KBM-7 (cell line): ENCODE measurements at regions not wholly inside any gene's neighbourhood (a gene's known extent, or its start where the extent isn't known, plus 50 kb on each side); places are given as distances from the start of the nearest gene placed in this dataset.

ENCODE experiments used
- DNase-seq: peaks from one replicate; pipeline ENCODE4 v3.0.0-alpha.2; 2015
- in situ Hi-C: fragments of 300-500 bp; cut with MboI; formaldehyde crosslinking; loops from 2 replicates; pipeline ENCODE4 v1.14.3; 2020; ENCODE audit warnings: low sequenced_read_pairs, low pct_unique_long_range_greater_than_20kb, mixed read lengths

DNA sequence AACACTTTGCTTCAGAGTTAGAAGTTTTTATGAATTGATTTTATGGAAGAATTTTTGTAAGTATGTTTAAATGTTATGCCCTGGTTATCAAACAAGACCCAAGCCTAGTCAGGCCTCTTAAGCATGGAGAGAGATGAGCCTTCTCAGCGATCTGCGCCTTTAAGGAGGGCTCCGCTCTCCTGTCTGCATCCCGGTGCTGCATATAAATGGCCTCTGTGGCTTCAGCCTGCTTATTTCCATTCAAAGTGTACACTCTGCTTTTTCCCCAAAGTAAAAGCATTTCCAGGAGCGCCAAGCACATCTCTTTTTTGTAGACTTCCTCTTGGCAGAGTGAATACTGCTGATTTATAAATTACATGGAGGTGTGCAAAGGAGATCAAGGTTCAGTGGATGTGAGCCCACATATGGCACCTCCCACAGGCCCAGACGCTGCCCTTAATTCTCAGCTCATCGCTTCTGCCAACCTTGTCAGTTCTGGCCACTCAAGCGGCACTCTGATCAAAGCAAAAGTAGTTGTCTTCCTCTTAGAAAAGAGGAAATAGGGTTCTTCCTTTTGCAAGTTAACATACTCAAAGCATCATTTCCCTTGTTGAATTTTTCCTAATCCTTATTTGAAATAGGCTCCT lies 70.0 kb upstream of the SFMBT2 start:
- DNase-seq, result peak; percentile 43
- in situ Hi-C loops, result no loop called here

DNA sequence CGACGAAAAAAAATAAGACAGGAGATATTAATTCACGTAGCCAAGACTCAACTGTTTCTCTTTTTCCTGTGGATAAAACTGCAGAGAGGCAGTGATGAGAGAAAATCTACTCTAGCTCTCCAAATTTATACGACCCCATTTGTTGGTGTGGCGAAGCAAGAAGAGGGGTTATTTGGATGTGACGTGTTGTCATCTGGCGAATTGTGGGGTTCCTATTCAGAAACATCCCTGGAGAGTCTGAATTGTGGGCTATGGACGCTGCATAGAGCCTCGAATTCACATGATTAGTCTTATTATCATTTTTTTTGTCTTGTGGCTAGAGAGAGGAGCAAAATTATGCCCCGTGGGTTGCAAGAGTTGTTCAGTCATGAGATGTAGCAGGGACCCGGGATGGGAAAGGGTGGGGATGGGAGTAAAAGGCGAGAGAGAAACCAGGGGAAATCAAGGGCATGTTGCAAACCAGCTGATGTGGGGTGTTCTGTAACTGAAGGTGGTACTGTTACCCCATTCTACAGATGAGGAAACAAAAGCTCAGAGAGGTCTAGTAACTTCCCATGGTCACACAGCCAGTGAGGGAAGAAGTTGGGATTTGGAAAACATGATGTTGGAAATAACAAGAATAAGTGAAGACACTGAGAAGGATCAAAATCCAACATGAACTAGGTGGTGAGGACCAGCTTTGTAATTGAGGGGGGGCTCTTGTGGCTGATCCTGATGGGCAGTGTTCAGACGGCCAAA lies 69.2 kb upstream of the SFMBT2 start:
- no peak for DNase-seq
- in situ Hi-C loops, result no loop called here

DNA sequence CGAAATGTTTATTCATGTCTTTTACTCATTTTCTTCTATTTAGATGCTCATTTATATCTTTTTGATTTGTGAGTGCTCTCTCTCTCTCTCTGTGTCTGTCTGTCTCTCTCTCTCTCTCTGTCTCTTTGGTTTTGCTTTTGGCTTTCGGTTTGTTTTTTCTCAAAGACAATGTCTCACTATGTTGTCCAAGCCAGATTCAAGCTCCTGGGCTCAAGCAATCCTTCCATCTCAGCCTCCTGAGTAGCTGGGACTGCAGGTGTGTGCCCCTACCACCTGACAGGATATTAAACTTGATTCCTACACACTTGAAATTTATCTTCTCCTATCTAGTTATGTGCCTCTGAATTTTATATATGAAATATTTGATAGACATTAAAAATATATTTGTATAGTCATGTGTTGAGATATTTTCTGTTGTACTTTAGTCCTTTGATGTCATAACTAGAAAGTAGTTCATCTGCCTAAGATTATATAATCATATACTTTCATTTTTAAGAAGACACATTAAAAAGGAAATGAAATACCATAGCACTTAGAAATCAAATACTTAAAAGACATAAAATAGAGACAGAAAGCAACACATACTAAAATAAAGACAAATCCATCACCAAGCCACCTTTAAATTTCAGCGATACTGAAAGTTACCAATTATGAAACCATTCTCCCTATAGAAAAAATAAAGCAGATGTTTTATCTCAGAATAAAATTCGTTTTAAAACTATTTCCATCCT lies 68.1 kb upstream of the SFMBT2 start:
- no peak for DNase-seq
- in situ Hi-C loops, result no loop called here

DNA sequence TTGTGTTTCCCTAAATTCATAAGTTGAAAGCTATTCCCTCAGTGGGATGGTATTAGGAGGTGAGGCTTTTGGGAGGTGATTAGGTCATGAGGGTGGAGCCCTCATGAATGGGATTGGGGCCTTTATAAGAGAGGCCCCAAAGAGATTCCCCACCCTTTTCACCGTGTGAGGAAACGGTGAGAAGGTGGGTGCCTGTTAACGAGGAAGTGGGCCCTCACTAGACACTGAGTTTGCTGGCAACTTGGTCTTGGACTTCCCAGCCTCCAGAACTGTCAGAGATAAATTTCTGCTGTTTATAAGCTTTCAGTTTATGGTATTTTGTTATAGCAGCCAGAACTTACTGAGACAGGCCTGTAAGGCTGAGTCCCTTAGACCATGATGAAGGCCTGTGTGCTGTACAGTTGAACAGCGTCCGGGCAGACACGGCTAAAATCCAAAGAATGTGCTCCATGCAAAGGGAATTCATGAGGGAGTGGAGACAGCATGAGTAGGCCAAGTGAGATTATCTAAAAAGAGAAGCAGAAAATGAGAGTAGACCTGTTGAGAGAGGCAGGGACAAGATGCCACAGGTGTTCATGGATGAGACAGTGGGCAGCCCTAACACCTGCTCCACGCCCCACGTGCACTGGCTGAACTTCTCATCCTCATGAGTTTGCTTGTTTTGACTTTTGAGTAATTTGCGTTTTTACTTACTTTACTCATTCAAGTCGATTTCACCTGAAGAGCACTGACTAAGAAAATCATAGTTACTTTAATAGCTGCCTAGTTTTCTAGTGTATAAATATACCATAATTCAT lies 66.9 kb upstream of the SFMBT2 start:
- in situ Hi-C loops, result no loop called here

DNA sequence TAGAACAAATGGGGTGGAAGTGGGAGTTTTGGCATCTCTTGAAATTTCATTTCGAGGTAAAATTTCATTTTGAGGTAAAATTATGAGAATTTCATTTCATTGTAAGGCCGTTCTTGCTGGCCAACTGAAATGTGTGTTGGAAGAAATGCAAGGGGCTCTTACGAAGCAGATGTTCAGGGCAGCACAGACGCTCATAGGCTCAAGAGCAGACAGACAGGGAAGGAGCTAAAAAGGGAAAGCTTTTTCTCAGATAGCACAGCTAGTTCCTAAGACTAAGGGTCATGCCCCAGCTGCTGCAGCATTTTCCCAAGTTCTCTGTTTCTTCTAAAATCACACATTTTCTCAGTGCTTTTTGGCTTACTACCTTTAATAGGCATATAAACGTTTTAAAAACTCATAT lies 65.1 kb upstream of the SFMBT2 start:
- no peak for DNase-seq
- in situ Hi-C loops, result no loop called here

More for the DNA sequence above, 66.9 kb upstream of the SFMBT2 start:
- DNase-seq, result no peak

DNA sequence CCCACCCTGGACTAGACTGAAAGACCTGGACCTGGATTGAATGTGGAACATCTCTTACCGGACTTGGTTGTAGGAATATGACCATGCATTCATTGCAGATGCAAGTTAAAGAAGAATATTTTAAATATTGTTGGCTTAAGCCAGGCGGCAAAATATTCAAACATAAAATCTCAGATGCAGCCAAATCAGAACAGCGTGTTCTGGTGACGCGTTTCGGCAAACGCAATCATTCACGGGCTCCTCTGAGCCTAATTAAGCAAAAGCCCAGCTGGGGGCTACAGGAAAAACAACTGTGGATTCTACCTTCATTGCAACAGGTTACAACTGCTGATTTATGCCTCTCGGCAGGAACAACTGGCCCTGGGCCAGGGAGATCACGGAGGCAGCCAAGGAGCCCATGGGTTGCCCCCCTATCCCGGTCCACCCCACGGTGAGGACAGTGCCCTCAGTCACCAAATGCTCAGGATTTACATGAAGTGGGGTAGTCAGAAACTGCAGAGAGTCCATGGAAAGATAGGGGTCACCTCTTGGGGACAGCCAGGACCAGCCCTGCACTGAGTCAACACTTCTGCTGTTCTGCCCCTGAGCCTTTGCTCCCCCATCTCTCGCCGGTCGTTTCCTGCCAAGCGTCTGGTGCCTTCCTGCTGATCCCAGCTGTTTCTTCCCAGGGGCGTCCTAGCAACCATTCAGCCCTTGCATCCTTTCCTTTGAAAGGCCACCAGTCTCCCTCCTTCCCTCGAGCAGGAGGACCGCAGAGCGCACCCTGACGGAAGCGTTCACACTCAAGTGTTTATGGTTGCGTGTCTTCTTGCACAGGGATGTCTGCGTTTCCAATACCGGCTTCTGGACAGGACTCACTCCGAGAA lies 64.4 kb upstream of the SFMBT2 start:
- DNase-seq, result no peak
- in situ Hi-C loops, result no loop called here

DNA sequence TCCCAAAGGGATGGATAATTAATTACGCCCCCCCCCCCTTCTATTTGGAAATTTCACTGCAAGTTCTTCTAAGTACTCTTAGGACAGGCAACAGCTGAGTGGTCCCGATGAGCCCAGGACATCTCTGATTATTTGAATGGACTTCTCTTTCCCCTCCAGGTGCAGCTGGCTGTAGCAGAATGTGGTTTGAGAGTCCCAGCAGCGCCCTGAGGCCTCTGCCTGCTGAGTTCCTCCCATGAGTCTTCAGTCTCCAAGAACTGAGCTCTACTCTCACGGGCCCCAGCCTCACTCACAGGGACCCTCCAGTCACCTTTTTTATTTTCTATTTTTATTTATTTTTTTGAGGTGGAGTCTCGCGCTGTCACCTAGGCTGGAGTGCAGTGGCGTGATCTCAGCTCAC lies 63.6 kb upstream of the SFMBT2 start:
- DNase-seq, result no peak
- in situ Hi-C loops, result no loop called here

DNA sequence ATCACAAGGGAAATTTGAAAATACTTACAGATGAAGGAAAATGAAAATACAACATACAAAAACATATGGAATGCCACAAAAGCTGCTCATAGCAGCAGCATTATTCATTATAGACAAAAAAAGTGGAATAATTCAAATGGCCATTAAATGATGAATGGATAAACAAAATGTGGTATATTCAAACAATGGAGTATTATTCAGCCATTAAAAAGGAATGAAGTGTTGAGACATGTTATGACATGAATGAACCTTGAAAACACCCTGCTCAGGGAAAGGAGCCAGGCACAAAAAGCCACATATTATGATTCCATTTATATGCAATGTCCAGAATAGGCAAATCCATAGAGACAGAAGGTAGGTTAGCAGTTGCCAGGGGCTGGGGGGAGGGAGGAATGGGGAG lies 62.6 kb upstream of the SFMBT2 start:
- DNase-seq, result no peak
- in situ Hi-C loops, result no loop called here

DNA sequence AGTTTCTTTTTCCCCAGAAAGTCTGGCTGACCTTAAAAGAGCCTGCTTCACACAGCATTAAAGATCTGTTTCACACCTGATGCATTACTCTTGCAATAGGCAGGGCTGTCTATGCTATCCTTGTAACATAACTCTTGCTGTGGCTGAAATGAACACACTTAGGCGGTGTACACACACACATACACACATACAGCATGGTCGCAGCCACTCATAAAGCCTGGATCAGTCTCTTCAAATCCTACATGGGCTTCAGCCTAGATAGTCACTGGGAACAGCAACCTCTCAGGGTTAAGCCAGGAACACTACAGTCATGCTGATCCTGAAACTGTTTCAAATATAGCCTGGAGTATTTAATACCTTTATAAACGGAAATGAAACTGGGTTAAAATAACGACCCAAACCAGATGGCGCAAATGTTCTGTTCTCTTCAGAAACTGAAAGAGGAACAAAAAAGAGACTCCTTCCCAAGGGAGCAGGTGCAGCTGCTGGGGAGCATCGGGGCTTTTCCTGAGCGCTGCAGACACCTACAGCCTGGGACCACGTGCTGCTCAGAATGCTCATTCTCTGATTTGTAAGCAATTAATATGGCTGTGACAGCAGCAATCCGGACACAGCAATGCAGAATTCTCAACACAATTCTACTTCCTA lies 61.0 kb upstream of the SFMBT2 start:
- DNase-seq, result no peak
- in situ Hi-C loops, result no loop called here

DNA sequence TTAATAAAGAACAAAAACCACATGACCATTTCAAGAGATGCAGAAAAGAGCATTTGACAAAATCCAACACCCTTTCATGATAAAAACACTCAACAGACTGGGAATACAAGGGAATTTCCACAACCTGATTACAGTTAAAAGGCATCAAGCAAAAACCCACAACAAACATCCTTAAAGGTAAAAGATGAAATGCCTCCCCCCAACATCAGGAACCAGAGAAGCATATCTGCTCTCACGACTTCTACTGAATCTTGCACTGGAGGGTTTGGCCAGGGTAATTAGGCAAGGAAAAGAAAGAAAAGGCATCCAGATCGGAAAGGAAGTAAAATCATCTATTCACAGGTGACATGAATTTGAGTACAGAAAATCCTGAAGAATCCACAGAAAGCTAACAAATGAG lies 59.5 kb upstream of the SFMBT2 start:
- in situ Hi-C loops, result no loop called here
- DNase-seq, result no peak

DNA sequence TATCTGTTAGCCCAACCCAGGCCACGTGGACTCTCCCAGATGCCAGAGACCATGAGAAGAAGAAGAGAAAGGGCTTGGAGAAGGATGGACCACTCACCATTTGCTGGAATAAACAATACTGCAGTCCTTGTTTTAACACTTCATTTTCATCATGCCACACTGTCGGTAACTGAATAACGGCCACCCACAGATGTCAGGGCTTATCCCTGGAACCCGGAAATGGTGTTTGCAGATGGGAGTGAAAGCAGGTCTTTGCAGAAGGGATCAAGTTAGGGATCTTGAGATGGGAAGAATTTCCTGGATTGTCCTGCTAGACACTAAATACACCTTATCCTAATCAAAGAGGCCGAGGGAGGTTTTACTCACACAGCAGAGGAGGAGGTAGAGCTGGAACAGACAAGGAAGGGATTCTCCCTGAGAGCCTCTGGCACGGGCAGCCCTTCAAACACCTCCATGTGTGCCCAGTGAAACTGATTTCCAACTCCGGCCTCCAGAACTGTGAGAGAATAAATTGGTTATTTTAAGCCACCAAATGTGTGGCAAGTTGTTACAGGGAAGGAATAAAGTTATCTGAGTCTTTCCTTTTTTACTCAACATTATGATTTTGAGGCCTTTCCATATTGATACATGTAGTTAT lies 56.3 kb upstream of the SFMBT2 start:
- no peak for DNase-seq

DNA sequence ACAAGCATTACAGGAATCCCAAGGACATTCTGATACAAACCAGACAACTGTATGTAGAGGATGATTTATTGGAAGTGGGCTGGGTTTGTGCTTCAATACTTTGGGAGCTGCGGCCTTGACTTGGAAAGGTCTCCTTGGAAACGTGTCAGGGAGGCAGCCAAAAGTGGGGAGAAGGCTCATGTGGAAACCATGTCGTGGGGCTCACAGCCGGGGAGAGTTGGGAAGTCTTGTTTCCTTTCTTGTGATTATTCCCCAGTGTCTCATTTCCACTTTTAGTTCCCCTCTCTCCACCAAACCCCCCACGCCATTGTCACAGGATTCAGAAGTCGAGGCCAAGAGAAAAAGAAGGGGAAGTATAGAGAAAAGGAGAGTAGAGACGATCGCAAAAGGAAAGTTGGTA lies 53.9 kb upstream of the SFMBT2 start:
- no peak for DNase-seq
- in situ Hi-C loops, result no loop called here

More for the DNA sequence above, 56.3 kb upstream of the SFMBT2 start:
- in situ Hi-C loops, result no loop called here
